NT2/D1 (cell line): ENCODE measurements at regions not wholly inside any gene's neighbourhood (a gene's known extent, or its start where the extent isn't known, plus 50 kb on each side); places are given as distances from the start of the nearest gene placed in this dataset.

Source experiments
- DNase-seq: peaks from one replicate; pipeline ENCODE4 v3.0.0-alpha.2; 2011; ENCODE audit warnings: low read depth, low spot score
- H3K27me3 ChIP-seq: 2 replicates; pipeline ENCODE4 v1.6.0; 2011; ENCODE audit warnings: mild to moderate bottlenecking; ENCODE audit not compliant: insufficient read length, insufficient read depth
- H3K36me3 ChIP-seq: 2 replicates; pipeline ENCODE4 v1.6.1; 2011; ENCODE audit warnings: mild to moderate bottlenecking, low read length, mixed read lengths; ENCODE audit not compliant: insufficient read depth, insufficient read length
- H3K4me1 ChIP-seq: 2 replicates; pipeline ENCODE4 v1.5.1; 2011; ENCODE audit not compliant: insufficient read depth, insufficient read length
- H3K4me3 ChIP-seq: 2 replicates; pipeline ENCODE4 v1.5.1; 2011; ENCODE audit warnings: low read depth; ENCODE audit not compliant: insufficient read length
- H3K9ac ChIP-seq: 2 replicates; pipeline ENCODE4 v1.6.0; 2011; ENCODE audit warnings: low read depth; ENCODE audit not compliant: insufficient read length
- H3K9me3 ChIP-seq: 2 replicates; pipeline ENCODE4 v1.5.1; 2011; ENCODE audit warnings: mild to moderate bottlenecking, low read length; ENCODE audit not compliant: insufficient read depth
- SUZ12 ChIP-seq: IDR thresholded peaks from 2 replicates; pipeline ENCODE4 v1.6.1; 2011; ENCODE audit not compliant: insufficient read length, insufficient read depth; ENCODE audit errors: extremely low read depth
- YY1 ChIP-seq: IDR thresholded peaks from 2 replicates; pipeline ENCODE4 v1.6.1; 2011; ENCODE audit not compliant: insufficient read length, insufficient read depth
- ZNF274 ChIP-seq: IDR thresholded peaks from 2 replicates; pipeline ENCODE4 v1.6.1; 2011; ENCODE audit warnings: mild to moderate bottlenecking, low read depth, low read length

DNA sequence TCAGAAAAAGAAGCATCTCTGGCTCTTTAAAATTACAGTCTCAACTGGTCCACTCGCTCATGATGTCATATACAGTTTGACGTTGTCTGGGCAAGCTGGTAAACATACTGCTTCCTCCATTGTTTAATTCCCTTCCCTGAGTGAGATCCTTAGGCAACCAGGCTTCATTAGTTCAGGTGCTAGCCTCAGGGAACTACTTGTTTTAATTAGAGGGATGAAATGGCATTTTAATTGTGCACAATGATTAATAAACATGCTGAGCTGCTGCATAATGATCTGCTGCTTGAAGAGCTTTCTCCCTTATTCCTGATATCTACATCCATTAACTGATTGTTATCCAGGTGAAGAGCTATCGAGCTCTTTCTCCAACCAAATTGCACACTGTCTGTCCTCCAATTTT is 195.6 kb upstream of the ETAA1 start:
- H3K9me3 ChIP-seq, result 0 out of 2 replicates have a peak, but pooled peaks cover under 1% of the 10 kb centered on the region
- no peaks in the 10 kb centered on the region for H3K27me3 ChIP-seq
- H3K9ac ChIP-seq, result no peak overlapping the region
- no peak for DNase-seq
- no peaks in the 10 kb centered on the region for H3K36me3 ChIP-seq
- no peak for TF ChIP-seq YY1
- no peak for TF ChIP-seq SUZ12
- no peak for TF ChIP-seq ZNF274
- no peak overlapping the region for H3K4me3 ChIP-seq
- no peaks in the 10 kb centered on the region for H3K4me1 ChIP-seq

DNA sequence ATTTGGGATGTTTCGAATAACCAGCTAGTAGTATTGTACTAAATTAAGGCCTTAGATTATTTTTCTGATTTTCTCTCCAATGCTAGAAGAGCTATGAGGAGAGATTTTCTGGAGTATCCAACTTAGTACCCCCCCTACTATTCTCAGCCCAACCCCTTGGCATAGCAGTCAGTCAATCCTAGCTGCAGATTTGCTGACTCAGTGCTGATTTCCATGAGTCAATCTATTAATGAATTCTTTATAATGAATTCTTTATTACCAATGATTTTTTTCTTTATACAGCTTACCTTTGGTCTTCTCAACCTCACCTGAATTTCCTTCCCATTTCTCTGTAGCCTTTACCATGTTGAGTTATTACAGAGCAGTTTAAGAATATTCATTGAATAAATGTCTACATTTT is 192.8 kb upstream of the ETAA1 start:
- H3K27me3 ChIP-seq, result no peaks in the 10 kb centered on the region
- DNase-seq, result no peak
- H3K4me3 ChIP-seq, result no peak overlapping the region
- no peak for TF ChIP-seq SUZ12
- TF ChIP-seq YY1, result no peak
- TF ChIP-seq ZNF274, result no peak
- H3K9ac ChIP-seq, result no peak overlapping the region
- H3K36me3 ChIP-seq, result no peaks in the 10 kb centered on the region
- no peaks in the 10 kb centered on the region for H3K9me3 ChIP-seq
- no peaks in the 10 kb centered on the region for H3K4me1 ChIP-seq

DNA sequence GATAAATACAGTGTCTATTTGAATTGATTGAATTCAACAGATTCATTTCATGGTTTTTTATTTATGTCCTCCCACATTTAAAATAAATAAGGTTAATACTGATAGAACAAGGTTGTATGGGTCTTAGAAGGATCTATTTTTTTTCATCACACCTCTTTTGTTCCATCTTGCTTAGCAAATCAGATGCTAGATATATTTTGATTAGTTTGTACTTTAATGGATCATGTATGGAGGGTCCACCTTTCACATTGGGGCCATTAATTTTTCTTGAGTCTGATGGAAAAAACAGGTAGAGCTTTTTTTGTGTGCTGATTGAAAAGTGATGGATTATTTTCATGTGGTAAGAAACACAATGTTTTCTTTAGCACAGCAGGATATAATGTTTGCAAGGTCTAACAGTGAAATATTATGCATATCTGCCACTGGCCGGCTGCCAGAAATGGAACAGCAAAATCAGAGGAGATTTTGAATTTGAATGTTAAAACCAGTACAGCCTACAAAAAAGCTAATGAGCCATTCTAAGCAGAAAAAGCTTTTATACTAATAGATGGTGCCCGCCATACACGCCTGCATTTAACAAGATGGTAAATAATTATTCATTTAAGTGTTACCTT is 188.1 kb upstream of the ETAA1 start:
- no peak overlapping the region for H3K4me3 ChIP-seq
- no peaks in the 10 kb centered on the region for H3K36me3 ChIP-seq
- no peak for DNase-seq
- no peak overlapping the region for H3K9ac ChIP-seq
- H3K27me3 ChIP-seq, result no peaks in the 10 kb centered on the region
- TF ChIP-seq SUZ12 (no peak), ZNF274 (no peak), YY1 (no peak)
- H3K4me1 ChIP-seq, result no peaks in the 10 kb centered on the region
- H3K9me3 ChIP-seq, result no peaks in the 10 kb centered on the region

DNA sequence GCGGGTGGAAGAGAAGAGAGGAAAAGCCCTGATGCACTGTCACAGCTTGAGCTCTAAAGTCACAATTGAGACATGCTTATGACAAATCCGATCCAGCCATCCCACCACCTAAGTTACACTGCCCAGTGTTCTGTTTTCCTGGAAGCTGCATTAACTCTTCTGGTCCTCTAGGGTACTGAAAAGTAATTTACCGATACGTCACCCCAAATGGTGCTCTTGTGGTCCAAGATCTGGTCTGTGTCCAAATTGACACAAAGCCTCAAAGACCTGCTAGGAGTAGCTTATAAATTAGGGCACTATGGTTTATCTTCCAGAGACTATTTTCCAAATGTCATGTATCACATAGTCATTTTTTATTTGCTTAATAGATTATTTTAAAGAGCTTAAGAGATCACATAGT is 186.7 kb upstream of the ETAA1 start:
- Histone ChIP-seq H3K9me3 (no peaks in the 10 kb centered on the region), H3K4me1 (no peaks in the 10 kb centered on the region), H3K27me3 (no peaks in the 10 kb centered on the region), H3K4me3 (no peak overlapping the region), H3K36me3 (no peaks in the 10 kb centered on the region), H3K9ac (no peak overlapping the region)
- no peak for TF ChIP-seq ZNF274
- TF ChIP-seq SUZ12, result no peak
- TF ChIP-seq YY1, result no peak
- no peak for DNase-seq

DNA sequence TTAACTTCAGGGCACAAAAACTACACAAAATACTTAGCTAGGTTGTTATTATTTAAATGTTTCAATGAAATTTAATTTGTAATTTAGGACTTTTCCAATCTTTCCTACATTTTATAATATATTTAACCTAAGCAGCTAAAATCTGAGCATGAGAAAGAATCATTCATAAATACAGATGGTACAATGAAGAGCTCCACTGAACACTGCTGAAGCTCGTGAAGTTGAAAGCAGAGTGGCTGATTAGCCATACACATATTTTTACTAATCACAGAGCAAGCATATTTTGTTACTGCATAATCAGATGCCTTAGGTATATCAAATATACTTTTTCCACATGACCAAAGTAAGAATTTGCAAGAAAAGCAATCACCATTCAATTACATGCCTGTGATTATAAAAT is 184.9 kb upstream of the ETAA1 start:
- Histone ChIP-seq H3K4me1 (no peaks in the 10 kb centered on the region), H3K9me3 (peaks cover 5% of the 10 kb centered on the region; the same call in 1 of the 2 replicates), H3K4me3 (no peak overlapping the region), H3K36me3 (no peaks in the 10 kb centered on the region), H3K9ac (no peak overlapping the region), H3K27me3 (no peaks in the 10 kb centered on the region)
- TF ChIP-seq SUZ12 (no peak), ZNF274 (no peak), YY1 (no peak)
- no peak for DNase-seq

DNA sequence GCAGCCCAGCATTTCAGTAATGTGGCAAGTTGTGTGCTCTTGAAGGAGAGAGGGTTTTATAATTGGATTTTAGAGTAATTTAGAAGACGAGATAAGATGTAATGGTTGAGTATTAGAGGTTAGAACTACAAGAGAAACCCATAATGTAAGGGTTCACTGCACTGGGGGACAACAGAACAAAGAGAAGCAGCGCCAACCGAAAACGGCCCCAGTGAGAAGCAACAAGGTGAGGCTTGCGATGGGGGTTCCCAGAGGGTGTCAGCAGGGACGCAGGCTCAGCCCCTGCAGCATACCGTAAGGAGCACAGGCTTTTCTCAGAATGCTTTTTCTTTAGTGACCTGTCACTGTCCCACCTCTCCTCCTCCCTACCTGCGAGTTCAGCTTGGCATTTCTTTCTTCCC is 183.9 kb upstream of the ETAA1 start:
- DNase-seq, result no peak
- H3K4me1 ChIP-seq, result no peaks in the 10 kb centered on the region
- TF ChIP-seq ZNF274 (no peak), YY1 (no peak), SUZ12 (no peak)
- peaks cover 10% of the 10 kb centered on the region for H3K9me3 ChIP-seq
- no peak overlapping the region for H3K9ac ChIP-seq
- no peak overlapping the region for H3K4me3 ChIP-seq
- H3K36me3 ChIP-seq, result no peaks in the 10 kb centered on the region
- no peaks in the 10 kb centered on the region for H3K27me3 ChIP-seq

DNA sequence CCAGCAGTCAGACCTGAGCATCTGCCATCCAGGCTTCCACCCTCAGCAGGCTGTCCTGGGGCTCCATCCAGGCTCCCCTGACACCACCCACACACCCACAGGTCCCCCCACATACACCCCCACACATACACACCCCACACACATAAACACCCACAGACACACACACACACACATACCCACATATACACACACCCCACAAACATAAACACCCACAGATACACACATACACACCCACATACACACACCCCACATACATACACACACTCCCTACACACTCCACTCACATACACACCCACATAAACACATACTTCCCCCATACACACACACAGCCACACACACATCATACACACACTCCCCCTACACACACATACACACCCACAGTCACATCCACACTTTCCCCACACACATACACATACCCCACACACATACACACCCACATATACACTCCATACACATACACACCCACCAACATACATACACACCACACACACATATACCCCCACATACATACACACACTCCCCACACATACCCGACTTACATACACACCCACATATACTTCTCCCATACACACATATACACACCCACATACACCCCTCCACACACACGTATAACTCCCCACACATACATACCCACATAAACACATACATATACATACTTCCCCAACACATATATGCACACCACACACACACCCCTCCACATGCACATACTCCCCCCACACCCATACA is 183.3 kb upstream of the ETAA1 start:
- no peaks in the 10 kb centered on the region for H3K36me3 ChIP-seq
- H3K9me3 ChIP-seq, result peaks cover 10% of the 10 kb centered on the region
- no peaks in the 10 kb centered on the region for H3K27me3 ChIP-seq
- TF ChIP-seq ZNF274 (no peak), SUZ12 (no peak), YY1 (no peak)
- no peak overlapping the region for H3K4me3 ChIP-seq
- no peaks in the 10 kb centered on the region for H3K4me1 ChIP-seq
- no peak for DNase-seq
- H3K9ac ChIP-seq, result no peak overlapping the region
